Keratinocyte (primary cell): ENCODE measurements at regions not wholly inside any gene's neighbourhood (a gene's known extent, or its start where the extent isn't known, plus 50 kb on each side); places are given as distances from the start of the nearest gene placed in this dataset.

Experiments
- DNase-seq: peaks from one replicate; pipeline ENCODE4 v3.0.0-alpha.2; 2011; ENCODE audit warnings: low read depth, missing footprints, low spot score
- FAIRE-seq: peaks from 2 replicates; lab custom pipeline; 2011; peaks lifted over from hg19 to GRCh38; lab: Jason Lieb, UNC
- H2AFZ ChIP-seq: 2 replicates; pipeline ENCODE4 v1.6.0; 2012; ENCODE audit warnings: low read length, control low read depth, inconsistent platforms; ENCODE audit not compliant: control insufficient read depth
- H3K27ac ChIP-seq: 2 replicates; pipeline ENCODE4 v1.5.1; 2011; ENCODE audit warnings: low read length; ENCODE audit not compliant: control insufficient read depth, insufficient read depth
- H3K27me3 ChIP-seq: 3 replicates; pipeline ENCODE4 v1.6.0; 2011; ENCODE audit warnings: low read length; ENCODE audit not compliant: control insufficient read depth, insufficient read depth; ENCODE audit errors: extremely low read depth
- H3K36me3 ChIP-seq, 2 experiments: 2 replicates in 1 of 2; 3 replicates in 1 of 2; pipeline ENCODE4 v1.5.1; 2011; ENCODE audit warnings: low read length in 2 of 2, mild to moderate bottlenecking in 1 of 2; ENCODE audit not compliant: control insufficient read depth in 2 of 2, insufficient read depth in 2 of 2; ENCODE audit errors: extremely low read depth in 1 of 2
- H3K4me1 ChIP-seq: 3 replicates; pipeline ENCODE4 v1.5.1; 2011; ENCODE audit warnings: low read length; ENCODE audit not compliant: control insufficient read depth, insufficient read depth; ENCODE audit errors: extremely low read depth
- H3K4me2 ChIP-seq: 3 replicates; pipeline ENCODE4 v1.6.0; 2011; ENCODE audit warnings: low read depth, low read length; ENCODE audit not compliant: control insufficient read depth, insufficient read depth; ENCODE audit errors: extremely low read depth
- H3K4me3 ChIP-seq, 3 experiments: fragments of 200-600 bp in 1 of 3; sonication (generic) in 1 of 3; 2 replicates in 2 of 3; 3 replicates in 1 of 3; pipeline ENCODE4 v1.5.1; 2011 to 2016; ENCODE audit warnings: low read length in 3 of 3, mild to moderate bottlenecking in 3 of 3, control low read depth in 2 of 3, inconsistent platforms in 1 of 3, low read depth in 1 of 3, mixed read lengths in 1 of 3, mixed run types in 1 of 3, moderate library complexity in 1 of 3; ENCODE audit not compliant: control insufficient read depth in 2 of 3, insufficient read depth in 2 of 3; ENCODE audit errors: extremely low read depth in 1 of 3
- H3K79me2 ChIP-seq: 2 replicates; pipeline ENCODE4 v1.6.0; 2012; ENCODE audit warnings: low read length; ENCODE audit not compliant: control insufficient read depth, insufficient read depth
- H3K9ac ChIP-seq: 3 replicates; pipeline ENCODE4 v1.6.0; 2011; ENCODE audit warnings: low read length; ENCODE audit not compliant: control insufficient read depth, insufficient read depth; ENCODE audit errors: extremely low read depth
- H3K9me1 ChIP-seq: 3 replicates; pipeline ENCODE4 v1.6.0; 2011; ENCODE audit warnings: low read length; ENCODE audit not compliant: control insufficient read depth, insufficient read depth; ENCODE audit errors: extremely low read depth
- H3K9me3 ChIP-seq: 2 replicates; pipeline ENCODE4 v1.5.1; 2012; ENCODE audit warnings: low read depth, low read length; ENCODE audit not compliant: control insufficient read depth
- H4K20me1 ChIP-seq: 3 replicates; pipeline ENCODE4 v1.6.0; 2011; ENCODE audit warnings: low read length; ENCODE audit not compliant: control insufficient read depth, insufficient read depth; ENCODE audit errors: extremely low read depth
- CTCF ChIP-seq, 3 experiments: IDR thresholded peaks in 1 of 3; conservative IDR thresholded peaks in 1 of 3; optimal IDR thresholded peaks in 1 of 3; 2 replicates in 2 of 3; 3 replicates in 1 of 3; pipeline versions ENCODE3 to v1.5.1; 2011; ENCODE audit warnings: low read length in 3 of 3, mild to moderate bottlenecking in 3 of 3, moderate library complexity in 2 of 3, control low read depth in 1 of 3, inconsistent platforms in 1 of 3; ENCODE audit not compliant: insufficient read depth in 2 of 3; ENCODE audit errors: extremely low read depth in 1 of 3
- EZH2 ChIP-seq: IDR thresholded peaks from one replicate; pipeline ENCODE4 v1.6.1; 2012; ENCODE audit warnings: inconsistent platforms, mild to moderate bottlenecking, low read length, moderate library complexity
- dilution Hi-C: fragments of 300-500 bp; cut with MboI; formaldehyde crosslinking; loops from one replicate; pipeline ENCODE4 v1.7.0; 2020; ENCODE audit warnings: low sequenced_read_pairs; ENCODE audit not compliant: extremely low pct_ligation_motif_present

GRCh38 chr10:58982470-58983239, 193.8 kb upstream of the PHYHIPL start:
- no peak overlapping the region for H2AFZ ChIP-seq
- DNase-seq, result no peak
- no peaks in the 10 kb centered on the region for H3K4me1 ChIP-seq
- dilution Hi-C loops, result no loop called here
- no peaks in the 10 kb centered on the region for H3K9me1 ChIP-seq
- no peaks in the 10 kb centered on the region for H3K79me2 ChIP-seq
- no peak for FAIRE-seq
- H3K36me3 ChIP-seq, result no peaks in the 10 kb centered on the region
- no peak for TF ChIP-seq CTCF (optimal IDR thresholded peaks at IDR 0.05 in 1 of 3, IDR thresholded peaks at IDR 0.05 in 1 of 3, conservative IDR thresholded peaks at IDR 0.05 in 1 of 3; ENCODE audit: extremely low read depth in 1 of 3, insufficient read depth in 2 of 3, low read length in 3 of 3)
- no peak for TF ChIP-seq EZH2
- H3K27me3 ChIP-seq, result no peaks in the 10 kb centered on the region
- H3K9me3 ChIP-seq, result no peaks in the 10 kb centered on the region
- no peak overlapping the region for H3K4me3 ChIP-seq
- no peak overlapping the region for H3K27ac ChIP-seq
- no peak overlapping the region for H3K4me2 ChIP-seq
- no peaks in the 10 kb centered on the region for H4K20me1 ChIP-seq
- no peak overlapping the region for H3K9ac ChIP-seq

GRCh38 chr10:58985216-58985615, 191.2 kb upstream of the PHYHIPL start:
- dilution Hi-C loops, result no loop called here
- no peak for FAIRE-seq
- H3K4me3 ChIP-seq, result no peak overlapping the region

More at GRCh38 chr10:58985216-58985615, 191.2 kb upstream of the PHYHIPL start:
- H3K79me2 ChIP-seq, result no peaks in the 10 kb centered on the region
- H3K27ac ChIP-seq, result no peak overlapping the region
- H3K4me1 ChIP-seq, result no peaks in the 10 kb centered on the region
- no peaks in the 10 kb centered on the region for H3K36me3 ChIP-seq
- no peak overlapping the region for H3K4me2 ChIP-seq
- no peaks in the 10 kb centered on the region for H3K9me3 ChIP-seq
- no peak for DNase-seq
- no peak overlapping the region for H2AFZ ChIP-seq
- TF ChIP-seq CTCF (optimal IDR thresholded peaks at IDR 0.05 in 1 of 3, IDR thresholded peaks at IDR 0.05 in 1 of 3, conservative IDR thresholded peaks at IDR 0.05 in 1 of 3; ENCODE audit: extremely low read depth in 1 of 3, insufficient read depth in 2 of 3, low read length in 3 of 3), result no peak
- no peaks in the 10 kb centered on the region for H4K20me1 ChIP-seq
- H3K9me1 ChIP-seq, result no peaks in the 10 kb centered on the region
- no peaks in the 10 kb centered on the region for H3K27me3 ChIP-seq
- H3K9ac ChIP-seq, result no peak overlapping the region
